Right lung (tissue), 2 donors: ENCODE measurements at regions not wholly inside any gene's neighbourhood (a gene's known extent, or its start where the extent isn't known, plus 50 kb on each side); places are given as distances from the start of the nearest gene placed in this dataset.

Experiments used
- DNase-seq, 2 donors: peaks; one replicate each; pipeline ENCODE4 v3.0.0-alpha.2; 2013

GRCh38 chr22:48704335-48704734, 1123.3 kb downstream of the BRD1 start:
- DNase-seq = no peak

- DNase-seq = no peak
Measured at GRCh38 chr22:48703265-48703941, 1124.3 kb downstream of the BRD1 start.

GRCh38 chr22:48702573-48703264, 1125.0 kb downstream of the BRD1 start:
- DNase-seq = peak; percentile 42 to 48

- DNase-seq = no peak
Measured at GRCh38 chr22:48701296-48702030, 1126.2 kb downstream of the BRD1 start.

GRCh38 chr22:48700566-48701295, 1126.9 kb downstream of the BRD1 start:
- no peak for DNase-seq

GRCh38 chr22:48700180-48700565, 1127.5 kb downstream of the BRD1 start:
- no peak for DNase-seq

GRCh38 chr22:48699511-48699910, 1128.2 kb downstream of the BRD1 start:
- no peak for DNase-seq

- DNase-seq = no peak
Measured at GRCh38 chr22:48698618-48699017, 1129.1 kb downstream of the BRD1 start.

GRCh38 chr22:48697694-48698276, 1129.9 kb downstream of the BRD1 start:
- DNase-seq = no peak

GRCh38 chr22:48697223-48697622, 1130.5 kb downstream of the BRD1 start:
- no peak for DNase-seq

GRCh38 chr22:48696371-48696770, 1131.3 kb downstream of the BRD1 start:
- DNase-seq = no peak

GRCh38 chr22:48695731-48696305, 1131.9 kb downstream of the BRD1 start:
- DNase-seq = no peak

- DNase-seq = no peak
Measured at GRCh38 chr22:48695251-48695650, 1132.4 kb downstream of the BRD1 start.

- DNase-seq = no peak
Measured at GRCh38 chr22:48694296-48694883, 1133.3 kb downstream of the BRD1 start.

- no peak for DNase-seq
Measured at GRCh38 chr22:48693377-48694135, 1134.1 kb downstream of the BRD1 start.

- DNase-seq = no peak
Measured at GRCh38 chr22:48692734-48693376, 1134.8 kb downstream of the BRD1 start.

GRCh38 chr22:48691431-48691851, 1136.2 kb downstream of the BRD1 start:
- DNase-seq = no peak

- no peak for DNase-seq
Measured at GRCh38 chr22:48690583-48691317, 1136.9 kb downstream of the BRD1 start.

- no peak for DNase-seq
Measured at GRCh38 chr22:48689206-48689605, 1138.5 kb downstream of the BRD1 start.
